ENCODE measurements at regions not wholly inside any gene's neighbourhood (a gene's known extent, or its start where the extent isn't known, plus 50 kb on each side); places are given as distances from the start of the nearest gene placed in this dataset.
"Not testable (repeated sequence)": the region's sequence is repeated elsewhere in the genome, so short reads cannot be mapped to it uniquely, and the experiment has no call there.

- no peak for DNase-seq
- TF ChIP-seq POLR2A (IDR thresholded peaks at IDR 0.05; ENCODE audit: low read length) (no peak), GATA1 (IDR thresholded peaks at IDR 0.05; ENCODE audit: low read depth, low read length) (no peak)
These were observed 172.3 kb upstream of the OSBPL11 start for GRCh38 chr3:125767641-125768040.

GRCh38 chr3:125768821-125769220, 173.5 kb upstream of the OSBPL11 start:
- not testable (repeated sequence) for DNase-seq

GRCh38 chr3:125771506-125771905, 176.2 kb upstream of the OSBPL11 start:
- DNase-seq, result not testable (repeated sequence)

GRCh38 chr3:125774433-125775034, 179.2 kb upstream of the OSBPL11 start:
- not testable (repeated sequence) for DNase-seq

GRCh38 chr3:125775106-125775505, 179.8 kb upstream of the OSBPL11 start:
- not testable (repeated sequence) for DNase-seq

GRCh38 chr3:125775606-125776294, 180.5 kb upstream of the OSBPL11 start:
- DNase-seq, result not testable (repeated sequence)

GRCh38 chr3:125779276-125779675, 184.0 kb upstream of the OSBPL11 start:
- DNase-seq, result not testable (repeated sequence)

GRCh38 chr3:125779918-125780317, 184.6 kb upstream of the OSBPL11 start:
- not testable (repeated sequence) for DNase-seq

- not testable (repeated sequence) for DNase-seq
These were observed 186.4 kb upstream of the OSBPL11 start for GRCh38 chr3:125781678-125782077.

- DNase-seq, result not testable (repeated sequence)
These were observed 178.7 kb upstream of the ROPN1B start for GRCh38 chr3:125790312-125790711.

GRCh38 chr3:125791021-125791420, 178.0 kb upstream of the ROPN1B start:
- not testable (repeated sequence) for DNase-seq

GRCh38 chr3:125810010-125810409, 159.0 kb upstream of the ROPN1B start:
- DNase-seq, result not testable (repeated sequence)

GRCh38 chr3:125822175-125822574, 146.8 kb upstream of the ROPN1B start:
- DNase-seq, result not testable (repeated sequence)

GRCh38 chr3:125831005-125831750, 137.8 kb upstream of the ROPN1B start:
- peak in 1 of 2 experiments; percentile 26 for DNase-seq

GRCh38 chr3:125835562-125835961, 133.4 kb upstream of the ROPN1B start:
- DNase-seq, result not testable (repeated sequence)

GRCh38 chr3:125836011-125836551, 132.9 kb upstream of the ROPN1B start:
- DNase-seq, result peak; percentile 51 to 61

- DNase-seq, result not testable (repeated sequence)
These were observed 132.2 kb upstream of the ROPN1B start for GRCh38 chr3:125836786-125837185.

- not testable (repeated sequence) for DNase-seq
These were observed 130.1 kb upstream of the ROPN1B start for GRCh38 chr3:125838857-125839256.

- not testable (repeated sequence) for DNase-seq
These were observed 128.5 kb upstream of the ROPN1B start for GRCh38 chr3:125840465-125840864.

- not testable (repeated sequence) for DNase-seq
These were observed 121.0 kb upstream of the ROPN1B start for GRCh38 chr3:125847966-125848365.

- DNase-seq, result not testable (repeated sequence)
These were observed 114.0 kb upstream of the ROPN1B start for GRCh38 chr3:125855006-125855405.

- not testable (repeated sequence) for DNase-seq
These were observed 108.4 kb upstream of the ROPN1B start for GRCh38 chr3:125860547-125860946.

- not testable (repeated sequence) for DNase-seq
These were observed 106.1 kb upstream of the ROPN1B start for GRCh38 chr3:125862841-125863254.
